Naive thymus-derived CD8-positive, alpha-beta T cell (primary cell): ENCODE measurements at regions not wholly inside any gene's neighbourhood (a gene's known extent, or its start where the extent isn't known, plus 50 kb on each side); places are given as distances from the start of the nearest gene placed in this dataset.

Experiments used
- ATAC-seq, 2 donors: fragments of 150-1000 bp; cut with Tn5 transposase in 1 of 2; sonication (Bioruptor Pico), chemical (Tn5 transposase) in 1 of 2; 1 replicate in 1 of 2; 2 replicates in 1 of 2; pipeline ENCODE4 v1.10.0; 2021; ENCODE audit warnings: mild to moderate bottlenecking in 2 of 2, moderate library complexity in 2 of 2
- POLR2A ChIA-PET: fragments of 350-600 bp; sonication (Branson Sonifier 250); formaldehyde crosslinking; loops from one replicate; lab custom pipeline; 2021; ENCODE audit warnings: antibody characterized with exemption; lab: Charles Lee
- DNase-seq, 10 donors: peaks; one replicate each; pipeline versions ENCODE4 v3.0.0 to v3.0.0-alpha.2; 2020 to 2022
- H3K27ac Mint-ChIP-seq, 10 donors: one replicate each; pipeline ENCODE4 v1.8.0; 2020 to 2022; ENCODE audit warnings: mild to moderate bottlenecking in 10 of 10, mixed read lengths in 10 of 10, moderate library complexity in 4 of 10, inconsistent platforms in 1 of 10
- H3K27me3 Mint-ChIP-seq, 5 donors: one replicate each; pipeline ENCODE4 v1.8.0; 2021 to 2022; ENCODE audit warnings: mixed read lengths in 5 of 5
- H3K36me3 Mint-ChIP-seq, 3 donors: one replicate each; pipeline ENCODE4 v1.8.0; 2020 to 2022; ENCODE audit warnings: mixed read lengths in 3 of 3, mild to moderate bottlenecking in 2 of 3, inconsistent platforms in 1 of 3
- H3K4me1 Mint-ChIP-seq, 4 donors: one replicate each; pipeline ENCODE4 v1.8.0; 2021 to 2022; ENCODE audit warnings: mixed read lengths in 4 of 4
- H3K4me3 Mint-ChIP-seq, 10 donors: one replicate each; pipeline ENCODE4 v1.8.0; 2020 to 2022; ENCODE audit warnings: mild to moderate bottlenecking in 10 of 10, mixed read lengths in 10 of 10, moderate library complexity in 6 of 10, inconsistent platforms in 1 of 10
- H3K9me3 Mint-ChIP-seq, 9 donors: one replicate each; pipeline ENCODE4 v1.8.0; 2020 to 2022; ENCODE audit warnings: mixed read lengths in 9 of 9, mild to moderate bottlenecking in 3 of 9, inconsistent platforms in 1 of 9, moderate library complexity in 1 of 9

- ATAC-seq, result no peak
- Mint-ChIP-seq H3K27ac (no peak overlapping the region), H3K9me3 (peaks cover 0 to 14% (median 3%) of the 10 kb centered on the region in 9 donors), H3K4me3 (no peak overlapping the region), H3K4me1 (no peaks in the 10 kb centered on the region), H3K27me3 (peaks cover 8 to 61% (median 23%) of the 10 kb centered on the region in 5 donors), H3K36me3 (peaks cover 0 to 7% (median 0%) of the 10 kb centered on the region in 3 donors)
- POLR2A ChIA-PET, result no interaction called here
- DNase-seq, result no peak
These were observed 270.9 kb upstream of the NSMCE3 start for GRCh38 chr15:29540479-29540878.

- DNase-seq (no peak), ATAC-seq (no peak)
- POLR2A ChIA-PET, result no interaction called here
- no peak overlapping the region for H3K4me3 Mint-ChIP-seq
- H3K27me3 Mint-ChIP-seq, result peaks cover 8 to 61% (median 23%) of the 10 kb centered on the region in 5 donors
- no peaks in the 10 kb centered on the region for H3K36me3 Mint-ChIP-seq
- H3K4me1 Mint-ChIP-seq, result no peaks in the 10 kb centered on the region
- peaks cover 0 to 6% (median 0%) of the 10 kb centered on the region in 9 donors for H3K9me3 Mint-ChIP-seq
- peak overlapping the region in 1 of 10 donors; percentile 18 for H3K27ac Mint-ChIP-seq
These were observed 270.1 kb upstream of the NSMCE3 start for GRCh38 chr15:29539736-29540135.

DNA sequence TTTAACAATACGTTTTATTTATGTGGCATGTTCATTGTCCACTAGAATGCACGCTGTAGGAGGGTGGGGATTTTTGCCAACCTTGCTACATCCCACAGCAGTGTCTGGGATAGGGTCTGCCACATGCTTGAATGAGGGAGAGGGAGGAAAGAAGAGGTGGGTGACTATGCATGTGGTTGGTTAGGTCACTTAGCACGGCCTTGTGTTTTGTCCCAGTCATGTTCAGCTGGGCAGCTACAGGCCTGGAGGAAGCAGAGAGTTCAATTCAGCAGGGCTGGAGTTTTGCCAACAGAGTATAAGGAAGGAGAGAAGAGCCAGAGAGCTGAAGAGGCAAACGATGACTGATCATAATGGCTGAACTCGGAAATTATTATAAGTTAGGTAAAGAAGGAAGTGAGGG, 268.4 kb upstream of the NSMCE3 start:
- POLR2A ChIA-PET, result no interaction called here

DNA sequence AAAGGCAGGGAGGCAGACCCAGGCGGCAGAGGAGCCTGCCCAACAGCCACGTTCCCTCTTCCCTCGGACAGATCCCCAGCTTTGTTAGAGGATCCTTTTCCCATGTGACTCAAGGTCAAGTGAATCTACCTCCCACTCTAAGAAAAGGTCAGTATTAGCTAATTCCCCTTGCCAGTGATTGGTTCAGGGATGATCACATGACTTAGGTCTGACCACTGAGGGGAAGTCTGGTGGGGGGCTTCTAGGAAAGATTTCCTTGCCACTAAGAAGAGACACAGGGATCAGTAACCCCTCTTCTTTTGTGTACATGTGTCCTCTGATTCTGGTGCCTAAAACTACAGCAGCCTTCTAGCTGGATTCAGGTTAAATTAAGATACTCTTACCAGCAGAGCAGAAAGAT, 266.3 kb upstream of the NSMCE3 start:
- DNase-seq (no peak), ATAC-seq (no peak)
- Mint-ChIP-seq H3K4me3 (no peak overlapping the region), H3K27ac (peak overlapping the region in 1 of 10 donors; percentile 36), H3K4me1 (no peaks in the 10 kb centered on the region), H3K9me3 (no peaks in the 10 kb centered on the region), H3K27me3 (peaks cover 7 to 40% (median 15%) of the 10 kb centered on the region in 5 donors), H3K36me3 (no peaks in the 10 kb centered on the region)
- POLR2A ChIA-PET, result no interaction called here

More for the DNA sequence above, 268.4 kb upstream of the NSMCE3 start:
- H3K36me3 Mint-ChIP-seq, result no peaks in the 10 kb centered on the region
- H3K27ac Mint-ChIP-seq, result no peak overlapping the region
- peaks cover 7 to 57% (median 19%) of the 10 kb centered on the region in 5 donors for H3K27me3 Mint-ChIP-seq
- no peak for DNase-seq
- no peak for ATAC-seq
- no peaks in the 10 kb centered on the region for H3K4me1 Mint-ChIP-seq
- no peaks in the 10 kb centered on the region for H3K9me3 Mint-ChIP-seq
- H3K4me3 Mint-ChIP-seq, result no peak overlapping the region

DNA sequence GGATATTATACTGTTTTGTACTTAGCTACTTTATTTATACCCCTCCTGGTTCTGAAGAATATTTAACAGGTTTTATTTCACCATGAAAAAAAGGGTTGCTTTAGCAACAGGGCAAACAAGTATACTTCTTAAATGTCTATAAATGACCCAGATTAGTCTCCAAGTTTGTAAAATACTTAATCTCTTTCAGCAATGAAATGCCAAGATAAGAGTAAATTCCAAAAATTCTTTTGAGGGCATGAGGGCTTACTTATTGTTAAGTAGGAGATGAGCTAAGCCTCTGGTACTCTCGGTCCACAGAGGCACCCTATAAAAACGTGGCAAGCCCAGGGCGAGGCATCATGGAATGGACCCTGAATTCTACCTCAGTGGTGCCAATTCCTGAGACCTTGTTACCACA, 264.8 kb upstream of the NSMCE3 start:
- POLR2A ChIA-PET, result no interaction called here
- DNase-seq, result no peak

DNA sequence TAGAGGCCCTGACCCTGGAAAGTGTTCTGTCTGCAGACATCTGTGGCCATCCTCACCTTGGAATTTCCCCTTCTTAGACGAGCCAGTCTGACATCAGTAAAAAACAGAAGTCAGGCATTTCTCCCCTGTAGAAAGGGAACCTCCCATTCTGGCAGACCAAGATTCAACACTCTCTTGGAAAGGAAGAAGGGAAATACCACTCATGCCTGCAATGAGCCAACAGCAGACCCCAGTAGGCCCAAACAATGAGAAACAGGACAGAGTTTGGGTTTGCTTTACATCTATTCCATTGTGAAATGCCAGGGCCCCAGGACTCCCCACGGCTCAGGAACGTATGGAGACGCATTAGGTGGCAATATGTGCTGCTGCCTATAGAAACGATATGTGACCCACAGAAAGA, 264.0 kb upstream of the NSMCE3 start:
- Mint-ChIP-seq H3K9me3 (no peaks in the 10 kb centered on the region), H3K36me3 (no peaks in the 10 kb centered on the region), H3K4me1 (no peaks in the 10 kb centered on the region), H3K27me3 (peaks cover 7 to 32% (median 13%) of the 10 kb centered on the region in 5 donors), H3K27ac (no peak overlapping the region), H3K4me3 (no peak overlapping the region)
- POLR2A ChIA-PET, result no interaction called here
- ATAC-seq (no peak), DNase-seq (no peak)

More for the DNA sequence above, 264.8 kb upstream of the NSMCE3 start:
- no peak for ATAC-seq
- H3K27me3 Mint-ChIP-seq, result peaks cover 7 to 30% (median 13%) of the 10 kb centered on the region in 5 donors
- no peaks in the 10 kb centered on the region for H3K36me3 Mint-ChIP-seq
- no peaks in the 10 kb centered on the region for H3K9me3 Mint-ChIP-seq
- no peaks in the 10 kb centered on the region for H3K4me1 Mint-ChIP-seq
- H3K4me3 Mint-ChIP-seq, result no peak overlapping the region
- no peak overlapping the region for H3K27ac Mint-ChIP-seq

GRCh38 chr15:29532296-29532695, 262.7 kb upstream of the NSMCE3 start:
- Mint-ChIP-seq H3K27me3 (peaks cover 4 to 30% (median 7%) of the 10 kb centered on the region in 5 donors), H3K4me3 (no peak overlapping the region), H3K4me1 (no peaks in the 10 kb centered on the region), H3K9me3 (no peaks in the 10 kb centered on the region), H3K27ac (no peak overlapping the region), H3K36me3 (no peaks in the 10 kb centered on the region)
- DNase-seq (no peak), ATAC-seq (no peak)
- POLR2A ChIA-PET, result no interaction called here

DNA sequence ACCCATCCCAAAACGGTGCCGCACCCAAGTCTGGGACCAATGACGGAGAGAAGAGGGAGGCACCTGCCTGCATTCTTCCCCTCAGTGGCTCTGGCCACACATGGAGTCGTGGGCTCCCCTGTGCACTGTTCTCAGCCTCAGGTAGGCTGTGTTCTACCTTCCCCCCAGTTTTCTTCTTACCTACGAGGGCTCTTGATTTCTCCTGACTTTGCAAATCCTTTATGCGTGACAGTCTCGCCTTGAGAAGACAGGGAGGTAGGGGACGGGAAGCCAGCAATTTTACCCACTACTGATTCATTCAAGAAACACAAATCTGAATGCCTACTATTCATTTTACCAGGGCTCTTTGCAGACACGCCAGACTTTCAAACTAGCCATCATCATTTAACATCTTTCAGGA, 261.3 kb upstream of the NSMCE3 start:
- POLR2A ChIA-PET, result no interaction called here
- Mint-ChIP-seq H3K27ac (no peak overlapping the region), H3K36me3 (no peaks in the 10 kb centered on the region), H3K4me1 (no peaks in the 10 kb centered on the region), H3K27me3 (peaks cover 3 to 34% (median 4%) of the 10 kb centered on the region in 5 donors), H3K9me3 (no peaks in the 10 kb centered on the region), H3K4me3 (no peak overlapping the region)
- no peak for ATAC-seq
- DNase-seq, result no peak

- ATAC-seq (no peak), DNase-seq (no peak)
- Mint-ChIP-seq H3K4me1 (no peaks in the 10 kb centered on the region), H3K4me3 (no peak overlapping the region), H3K9me3 (no peaks in the 10 kb centered on the region), H3K27me3 (peaks cover 1 to 30% (median 4%) of the 10 kb centered on the region in 5 donors), H3K27ac (peak overlapping the region in 1 of 10 donors; percentile 79), H3K36me3 (no peaks in the 10 kb centered on the region)
- POLR2A ChIA-PET, result no interaction called here
These were observed 259.4 kb upstream of the NSMCE3 start for GRCh38 chr15:29529043-29529442.

DNA sequence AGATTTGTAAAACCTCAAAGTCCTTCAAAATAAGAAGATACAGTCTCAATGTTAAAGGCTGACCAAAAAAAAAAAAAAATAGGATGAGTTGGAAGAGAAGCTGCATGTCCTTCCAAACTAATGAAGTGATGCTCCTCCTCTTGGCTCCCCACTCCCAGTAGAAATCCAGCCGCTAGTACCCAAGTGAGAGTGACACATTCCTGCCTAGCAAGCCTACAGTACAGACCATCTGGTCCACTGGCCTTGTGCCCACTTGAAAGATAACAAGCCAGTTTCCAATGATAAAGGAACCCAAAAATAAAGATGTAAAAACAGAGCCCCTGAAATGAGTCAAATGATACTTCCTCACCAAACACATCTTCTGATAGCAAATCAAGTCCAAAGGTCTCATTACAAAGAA, 258.7 kb upstream of the NSMCE3 start:
- H3K9me3 Mint-ChIP-seq, result no peaks in the 10 kb centered on the region
- DNase-seq, result no peak
- peaks cover 1 to 30% (median 4%) of the 10 kb centered on the region in 5 donors for H3K27me3 Mint-ChIP-seq
- no peaks in the 10 kb centered on the region for H3K36me3 Mint-ChIP-seq
- no peak for ATAC-seq
- no peak overlapping the region for H3K4me3 Mint-ChIP-seq
- H3K4me1 Mint-ChIP-seq, result no peaks in the 10 kb centered on the region
- POLR2A ChIA-PET, result no interaction called here
- H3K27ac Mint-ChIP-seq, result no peak overlapping the region

GRCh38 chr15:29526802-29527201, 257.2 kb upstream of the NSMCE3 start:
- POLR2A ChIA-PET, result no interaction called here
- H3K9me3 Mint-ChIP-seq, result no peaks in the 10 kb centered on the region
- H3K27me3 Mint-ChIP-seq, result peaks cover 0 to 27% (median 2%) of the 10 kb centered on the region in 5 donors
- no peak for ATAC-seq
- no peak for DNase-seq
- peak overlapping the region in 1 of 10 donors; percentile 56 for H3K27ac Mint-ChIP-seq
- no peak overlapping the region for H3K4me3 Mint-ChIP-seq
- no peaks in the 10 kb centered on the region for H3K4me1 Mint-ChIP-seq
- H3K36me3 Mint-ChIP-seq, result no peaks in the 10 kb centered on the region

DNA sequence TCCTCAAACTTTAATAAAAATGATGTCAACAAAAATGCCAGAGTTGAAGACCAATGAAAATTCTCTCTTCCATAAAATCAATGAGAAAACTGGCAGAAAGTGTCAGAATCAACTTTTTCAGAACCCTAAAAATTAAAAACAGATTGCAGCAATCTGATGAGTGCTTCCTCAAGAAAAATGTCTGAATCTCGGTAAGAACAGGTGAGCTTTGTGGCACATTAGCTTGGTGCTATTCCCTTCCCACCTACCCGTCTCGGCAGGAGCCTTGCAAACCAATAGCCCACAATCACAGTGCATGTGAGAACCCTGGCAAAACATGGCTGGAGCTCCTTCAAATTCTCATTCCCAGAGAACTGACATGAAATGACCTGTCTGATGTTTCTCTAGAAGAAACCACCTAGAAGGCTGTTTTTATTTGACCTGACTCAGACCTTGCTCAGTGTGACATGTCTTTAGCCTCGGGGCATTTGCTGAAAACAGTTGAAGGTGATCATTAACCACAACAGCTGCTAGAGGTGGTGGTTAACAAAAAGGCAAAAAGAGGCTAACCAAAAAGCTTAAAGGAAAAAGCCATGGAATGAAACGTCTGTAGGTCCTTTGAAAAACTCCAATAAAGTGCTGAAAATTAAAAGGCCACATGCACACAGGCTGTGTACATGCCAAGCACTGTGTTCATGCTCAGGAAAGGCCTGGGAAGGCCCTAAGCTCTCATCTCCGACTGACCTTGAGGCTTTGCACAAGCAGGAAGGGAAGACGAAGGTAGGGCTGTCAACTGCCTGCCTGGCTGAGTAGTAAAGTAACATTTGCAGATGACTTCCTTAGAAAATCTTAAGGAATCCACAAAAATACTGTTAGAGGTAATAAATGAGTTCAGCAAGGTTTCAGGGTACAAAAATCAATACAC, 253.0 kb upstream of the NSMCE3 start:
- no peak for DNase-seq
- peaks cover 0 to 32% (median 16%) of the 10 kb centered on the region in 9 donors for H3K9me3 Mint-ChIP-seq
- H3K36me3 Mint-ChIP-seq, result peaks cover 0 to 12% (median 0%) of the 10 kb centered on the region in 3 donors
- no peak overlapping the region for H3K27ac Mint-ChIP-seq
- peaks cover 0 to 20% (median 5%) of the 10 kb centered on the region in 5 donors for H3K27me3 Mint-ChIP-seq
- ATAC-seq, result no peak
- no peak overlapping the region for H3K4me3 Mint-ChIP-seq
- no peaks in the 10 kb centered on the region for H3K4me1 Mint-ChIP-seq
- POLR2A ChIA-PET, result no interaction called here

GRCh38 chr15:29518442-29518841, 248.8 kb upstream of the NSMCE3 start:
- Mint-ChIP-seq H3K27ac (no peak overlapping the region), H3K36me3 (peaks cover 0 to 12% (median 0%) of the 10 kb centered on the region in 3 donors), H3K4me3 (no peak overlapping the region), H3K9me3 (peaks cover 0 to 34% (median 16%) of the 10 kb centered on the region in 9 donors), H3K4me1 (no peaks in the 10 kb centered on the region), H3K27me3 (peaks cover 5 to 25% (median 10%) of the 10 kb centered on the region in 5 donors)
- DNase-seq, result no peak
- ATAC-seq, result no peak
- POLR2A ChIA-PET, result no interaction called here
